ENCODE measurements at regions not wholly inside any gene's neighbourhood (a gene's known extent, or its start where the extent isn't known, plus 50 kb on each side); places are given as distances from the start of the nearest gene placed in this dataset.
A peak's percentile ranks its signal among the peaks of the same experiment; 100 is the strongest.

GRCh38 chr4:3827616-3828492, 61.7 kb downstream of the ADRA2C start:
- H3K36me3 Mint-ChIP-seq, result no peaks in the 10 kb centered on the region
- DNase-seq (no peak), ATAC-seq (ENCODE audit: low read depth in 2 of 2) (no peak)
- peaks cover 0 to 3% (median 0%) of the 10 kb centered on the region in 3 donors for H3K4me1 Mint-ChIP-seq
- peaks cover 0 to 2% (median 0%) of the 10 kb centered on the region in 7 donors for H3K9me3 Mint-ChIP-seq
- H3K27ac Mint-ChIP-seq, result no peak overlapping the region
- H3K4me3 Mint-ChIP-seq, result no peak overlapping the region
- H3K27me3 Mint-ChIP-seq, result peaks cover 0 to 31% (median 30%) of the 10 kb centered on the region in 3 donors

GRCh38 chr4:3828546-3828945, 62.4 kb downstream of the ADRA2C start:
- ATAC-seq (ENCODE audit: low read depth in 2 of 2) (no peak), DNase-seq (no peak)
- H3K27me3 Mint-ChIP-seq, result peaks cover 5 to 37% (median 35%) of the 10 kb centered on the region in 3 donors
- H3K9me3 Mint-ChIP-seq, result peaks cover 0 to 2% (median 0%) of the 10 kb centered on the region in 7 donors
- H3K4me1 Mint-ChIP-seq, result peaks cover 0 to 3% (median 0%) of the 10 kb centered on the region in 3 donors
- no peaks in the 10 kb centered on the region for H3K36me3 Mint-ChIP-seq
- no peak overlapping the region for H3K27ac Mint-ChIP-seq
- no peak overlapping the region for H3K4me3 Mint-ChIP-seq

GRCh38 chr4:3829211-3829955, 63.2 kb downstream of the ADRA2C start:
- ATAC-seq (ENCODE audit: low read depth in 2 of 2), result no peak
- DNase-seq, result no peak
- Mint-ChIP-seq H3K36me3 (no peaks in the 10 kb centered on the region), H3K4me3 (no peak overlapping the region), H3K27me3 (peaks cover 7 to 45% (median 43%) of the 10 kb centered on the region in 3 donors), H3K4me1 (peaks cover 0 to 3% (median under 1%) of the 10 kb centered on the region in 3 donors), H3K27ac (no peak overlapping the region), H3K9me3 (peaks cover 0 to 2% (median 0%) of the 10 kb centered on the region in 7 donors)

- peaks cover 7 to 50% (median 43%) of the 10 kb centered on the region in 3 donors for H3K27me3 Mint-ChIP-seq
- no peaks in the 10 kb centered on the region for H3K36me3 Mint-ChIP-seq
- H3K4me1 Mint-ChIP-seq, result peaks cover 0 to 5% (median 2%) of the 10 kb centered on the region in 3 donors
- ATAC-seq (ENCODE audit: low read depth in 2 of 2) (no peak), DNase-seq (no peak)
- peak overlapping the region in 1 of 8 donors; percentile 56 for H3K4me3 Mint-ChIP-seq
- no peaks in the 10 kb centered on the region for H3K9me3 Mint-ChIP-seq
- H3K27ac Mint-ChIP-seq, result no peak overlapping the region
These were observed 64.0 kb downstream of the ADRA2C start for GRCh38 chr4:3829956-3830773.

GRCh38 chr4:3830774-3831528, 64.8 kb downstream of the ADRA2C start:
- DNase-seq (no peak), ATAC-seq (ENCODE audit: low read depth in 2 of 2) (no peak)
- Mint-ChIP-seq H3K4me1 (peaks cover 0 to 5% (median 0%) of the 10 kb centered on the region in 3 donors), H3K27me3 (peaks cover 11 to 54% (median 47%) of the 10 kb centered on the region in 3 donors), H3K27ac (no peak overlapping the region), H3K9me3 (no peaks in the 10 kb centered on the region), H3K36me3 (no peaks in the 10 kb centered on the region), H3K4me3 (no peak overlapping the region)

- Mint-ChIP-seq H3K4me3 (no peak overlapping the region), H3K9me3 (no peaks in the 10 kb centered on the region), H3K36me3 (no peaks in the 10 kb centered on the region), H3K27me3 (peaks cover 11 to 57% (median 49%) of the 10 kb centered on the region in 3 donors), H3K27ac (no peak overlapping the region), H3K4me1 (peaks cover 0 to 5% (median 0%) of the 10 kb centered on the region in 3 donors)
- ATAC-seq (ENCODE audit: low read depth in 2 of 2), result no peak
- DNase-seq, result no peak
These were observed 65.5 kb downstream of the ADRA2C start for GRCh38 chr4:3831529-3832150.

GRCh38 chr4:3832536-3833220, 66.5 kb downstream of the ADRA2C start:
- no peak for ATAC-seq (ENCODE audit: low read depth in 2 of 2)
- Mint-ChIP-seq H3K4me3 (peak overlapping the region in 1 of 8 donors; percentile 12), H3K27ac (no peak overlapping the region), H3K4me1 (peaks cover 0 to 5% (median 5%) of the 10 kb centered on the region in 3 donors), H3K36me3 (peaks cover 0 to 9% of the 10 kb centered on the region in 2 donors), H3K27me3 (peaks cover 11 to 59% (median 58%) of the 10 kb centered on the region in 3 donors), H3K9me3 (peaks cover 0 to 8% (median 0%) of the 10 kb centered on the region in 7 donors)
- DNase-seq, result no peak

GRCh38 chr4:3833326-3833989, 67.3 kb downstream of the ADRA2C start:
- ATAC-seq (ENCODE audit: low read depth in 2 of 2) (no peak), DNase-seq (no peak)
- H3K27ac Mint-ChIP-seq, result no peak overlapping the region
- H3K4me3 Mint-ChIP-seq, result peak overlapping the region in 2 of 8 donors; percentile 47
- H3K27me3 Mint-ChIP-seq, result peaks cover 11 to 63% (median 58%) of the 10 kb centered on the region in 3 donors
- H3K9me3 Mint-ChIP-seq, result peaks cover 0 to 15% (median 4%) of the 10 kb centered on the region in 7 donors
- peaks cover 0 to 9% of the 10 kb centered on the region in 2 donors for H3K36me3 Mint-ChIP-seq
- H3K4me1 Mint-ChIP-seq, result peaks cover 0 to 5% (median 5%) of the 10 kb centered on the region in 3 donors

GRCh38 chr4:3834186-3834662, 68.0 kb downstream of the ADRA2C start:
- ATAC-seq (ENCODE audit: low read depth in 2 of 2), result no peak
- Mint-ChIP-seq H3K27ac (peak overlapping the region in 1 of 6 donors; percentile 63), H3K36me3 (peaks cover 0 to 9% of the 10 kb centered on the region in 2 donors), H3K9me3 (peaks cover 0 to 16% (median 4%) of the 10 kb centered on the region in 7 donors), H3K27me3 (peaks cover 13 to 70% (median 57%) of the 10 kb centered on the region in 3 donors), H3K4me1 (peaks cover 0 to 5% (median 5%) of the 10 kb centered on the region in 3 donors), H3K4me3 (no peak overlapping the region)
- DNase-seq, result no peak

GRCh38 chr4:3834663-3835521, 68.7 kb downstream of the ADRA2C start:
- H3K27ac Mint-ChIP-seq, result peak overlapping the region in 1 of 6 donors; percentile 26
- ATAC-seq (ENCODE audit: low read depth in 2 of 2), result no peak
- peaks cover 0 to 9% of the 10 kb centered on the region in 2 donors for H3K36me3 Mint-ChIP-seq
- peaks cover 0 to 5% (median 5%) of the 10 kb centered on the region in 3 donors for H3K4me1 Mint-ChIP-seq
- H3K9me3 Mint-ChIP-seq, result peaks cover 0 to 16% (median 4%) of the 10 kb centered on the region in 7 donors
- peaks cover 20 to 71% (median 61%) of the 10 kb centered on the region in 3 donors for H3K27me3 Mint-ChIP-seq
- no peak overlapping the region for H3K4me3 Mint-ChIP-seq
- no peak for DNase-seq
